ENCODE measurements at regions not wholly inside any gene's neighbourhood (a gene's known extent, or its start where the extent isn't known, plus 50 kb on each side); places are given as distances from the start of the nearest gene placed in this dataset.
A peak's percentile ranks its signal among the peaks of the same experiment; 100 is the strongest.

GRCh38 chr4:132605551-132605950, 543.5 kb upstream of the PCDH10 start:
- Histone ChIP-seq H3K4me1 (ENCODE audit: insufficient read depth, low read length, poor library complexity, severe bottlenecking) (no peaks in the 10 kb centered on the region), H3K27ac (ENCODE audit: low read depth, low read length, poor library complexity, severe bottlenecking) (no peak overlapping the region), H3K9me3 (ENCODE audit: low read depth, low read length, poor library complexity, severe bottlenecking) (no peaks in the 10 kb centered on the region), H3K4me3 (ENCODE audit: low read depth, low read length, poor library complexity, severe bottlenecking) (no peak overlapping the region), H3K27me3 (replicated peaks; ENCODE audit: insufficient read depth, low read depth, low read length, poor library complexity) (no peaks in the 10 kb centered on the region), H3K36me3 (ENCODE audit: insufficient read depth, low read length, poor library complexity, severe bottlenecking) (no peaks in the 10 kb centered on the region)
- CTCF ChIA-PET = no interaction called here
- BruUV-seq (replicated peaks) = no TSS peak
- intact Hi-C loops (cut with micrococcal nuclease; ENCODE audit: unreplicated experiment) = no loop called here
- DNase-seq (ENCODE audit: low spot score) = peak; percentile 0
- POLR2A ChIA-PET (ENCODE audit: low non-redundant PET) = no interaction called here
- no peak for TF ChIP-seq EZH2 (IDR thresholded peaks at IDR 0.05; ENCODE audit: borderline replicate concordance, low read depth, low read length, poor library complexity, severe bottlenecking)
- no peak for TF ChIP-seq CTCF (conservative IDR thresholded peaks at IDR 0.05; ENCODE audit: low read depth, low read length)

GRCh38 chr4:132614682-132615081, 534.4 kb upstream of the PCDH10 start:
- ChIA-PET CTCF (no interaction called here), POLR2A (ENCODE audit: low non-redundant PET) (no interaction called here)
- Histone ChIP-seq H3K4me3 (ENCODE audit: low read depth, low read length, poor library complexity, severe bottlenecking) (no peak overlapping the region), H3K27me3 (replicated peaks; ENCODE audit: insufficient read depth, low read depth, low read length, poor library complexity) (no peaks in the 10 kb centered on the region), H3K36me3 (ENCODE audit: insufficient read depth, low read length, poor library complexity, severe bottlenecking) (no peaks in the 10 kb centered on the region), H3K27ac (ENCODE audit: low read depth, low read length, poor library complexity, severe bottlenecking) (no peak overlapping the region), H3K4me1 (ENCODE audit: insufficient read depth, low read length, poor library complexity, severe bottlenecking) (no peaks in the 10 kb centered on the region), H3K9me3 (ENCODE audit: low read depth, low read length, poor library complexity, severe bottlenecking) (no peaks in the 10 kb centered on the region)
- intact Hi-C loops (cut with micrococcal nuclease; ENCODE audit: unreplicated experiment) = loop anchor here (10.0 kb wide), 1 partner anchor 1520 kb away; no protein-coding TSS in a partner anchor
- BruUV-seq (replicated peaks) = no TSS peak
- no peak for TF ChIP-seq EZH2 (IDR thresholded peaks at IDR 0.05; ENCODE audit: borderline replicate concordance, low read depth, low read length, poor library complexity, severe bottlenecking)
- peak; percentile 56 for TF ChIP-seq CTCF (conservative IDR thresholded peaks at IDR 0.05; ENCODE audit: low read depth, low read length)
- DNase-seq (ENCODE audit: low spot score) = no peak

DNA sequence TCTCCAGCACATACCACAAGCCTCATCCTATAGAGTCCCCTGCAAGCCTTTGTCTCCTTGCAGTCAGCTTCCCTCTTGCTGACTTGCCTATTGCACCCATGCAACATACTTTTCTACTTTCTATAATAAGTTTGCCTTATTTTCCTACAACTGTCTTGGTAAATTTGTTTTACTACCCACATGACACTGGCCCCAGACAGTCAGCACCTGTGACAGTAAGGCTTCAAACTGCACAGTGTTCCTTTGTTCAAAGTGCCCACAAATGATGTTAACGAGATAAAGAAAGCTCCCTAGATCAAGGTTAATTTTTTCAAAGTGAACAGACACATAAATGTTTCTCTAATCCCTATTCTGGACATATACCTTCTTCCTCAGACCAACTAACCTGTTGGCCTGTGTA, 529.1 kb upstream of the PCDH10 start:
- intact Hi-C loops (cut with micrococcal nuclease; ENCODE audit: unreplicated experiment) = loop anchor here (10.0 kb wide), 1 partner anchor 1525 kb away; no protein-coding TSS in a partner anchor
- BruUV-seq (replicated peaks) = no TSS peak
- no peak for TF ChIP-seq EZH2 (IDR thresholded peaks at IDR 0.05; ENCODE audit: borderline replicate concordance, low read depth, low read length, poor library complexity, severe bottlenecking)
- no peak for TF ChIP-seq CTCF (conservative IDR thresholded peaks at IDR 0.05; ENCODE audit: low read depth, low read length)
- Histone ChIP-seq H3K9me3 (ENCODE audit: low read depth, low read length, poor library complexity, severe bottlenecking) (no peaks in the 10 kb centered on the region), H3K4me3 (ENCODE audit: low read depth, low read length, poor library complexity, severe bottlenecking) (no peak overlapping the region), H3K27me3 (replicated peaks; ENCODE audit: insufficient read depth, low read depth, low read length, poor library complexity) (no peaks in the 10 kb centered on the region), H3K27ac (ENCODE audit: low read depth, low read length, poor library complexity, severe bottlenecking) (no peak overlapping the region), H3K4me1 (ENCODE audit: insufficient read depth, low read length, poor library complexity, severe bottlenecking) (no peaks in the 10 kb centered on the region), H3K36me3 (ENCODE audit: insufficient read depth, low read length, poor library complexity, severe bottlenecking) (no peaks in the 10 kb centered on the region)
- no peak for DNase-seq (ENCODE audit: low spot score)
- ChIA-PET CTCF (no interaction called here), POLR2A (ENCODE audit: low non-redundant PET) (no interaction called here)
